Erythroblast (primary cell): ENCODE measurements at regions not wholly inside any gene's neighbourhood (a gene's known extent, or its start where the extent isn't known, plus 50 kb on each side); places are given as distances from the start of the nearest gene placed in this dataset.

Source experiments
- DNase-seq, 2 experiments: peaks; one replicate each; lab custom pipeline; 2025; lab: John Stamatoyannopoulos, UW
- GATA1 ChIP-seq: IDR thresholded peaks from 2 replicates; pipeline ENCODE4 v1.6.1; 2011; ENCODE audit warnings: low read depth, mild to moderate bottlenecking, control low read depth, low read length, moderate library complexity
- POLR2A ChIP-seq: IDR thresholded peaks from 2 replicates; pipeline ENCODE4 v1.6.1; 2011; ENCODE audit warnings: mild to moderate bottlenecking, low read length

GRCh38 chr11:30724274-30724673 lies 138.1 kb upstream of the MPPED2 start:
- TF ChIP-seq GATA1 = no peak
- TF ChIP-seq POLR2A = no peak
- DNase-seq = no peak

- no peak for TF ChIP-seq GATA1
- no peak for TF ChIP-seq POLR2A
Observed at GRCh38 chr11:30719371-30719770, 133.2 kb upstream of the MPPED2 start.

GRCh38 chr11:30717641-30718040 lies 131.5 kb upstream of the MPPED2 start:
- no peak for TF ChIP-seq GATA1
- no peak for TF ChIP-seq POLR2A

More at GRCh38 chr11:30719371-30719770, 133.2 kb upstream of the MPPED2 start:
- DNase-seq = no peak

GRCh38 chr11:30717009-30717408 lies 130.9 kb upstream of the MPPED2 start:
- TF ChIP-seq POLR2A (no peak), GATA1 (no peak)
- no peak for DNase-seq

More at GRCh38 chr11:30717641-30718040, 131.5 kb upstream of the MPPED2 start:
- no peak for DNase-seq

- TF ChIP-seq GATA1 (no peak), POLR2A (no peak)
- DNase-seq = no peak
Observed at GRCh38 chr11:30712749-30713148, 126.6 kb upstream of the MPPED2 start.

GRCh38 chr11:30710221-30710620 lies 124.1 kb upstream of the MPPED2 start:
- DNase-seq = no peak
- TF ChIP-seq GATA1 (no peak), POLR2A (no peak)

GRCh38 chr11:30707110-30707509 lies 121.0 kb upstream of the MPPED2 start:
- TF ChIP-seq POLR2A = no peak
- no peak for TF ChIP-seq GATA1
- DNase-seq = no peak

- DNase-seq = no peak
Observed at GRCh38 chr11:30705913-30706675, 119.9 kb upstream of the MPPED2 start.

GRCh38 chr11:30698425-30698824 lies 112.3 kb upstream of the MPPED2 start:
- DNase-seq = no peak
- TF ChIP-seq POLR2A (no peak), GATA1 (no peak)

More at GRCh38 chr11:30705913-30706675, 119.9 kb upstream of the MPPED2 start:
- no peak for TF ChIP-seq POLR2A
- no peak for TF ChIP-seq GATA1

GRCh38 chr11:30697032-30697431 lies 110.9 kb upstream of the MPPED2 start:
- DNase-seq = no peak
- no peak for TF ChIP-seq POLR2A
- no peak for TF ChIP-seq GATA1

- TF ChIP-seq POLR2A = no peak
- no peak for TF ChIP-seq GATA1
- no peak for DNase-seq
Observed at GRCh38 chr11:30684772-30685171, 98.6 kb upstream of the MPPED2 start.

GRCh38 chr11:30683176-30683575 lies 97.0 kb upstream of the MPPED2 start:
- no peak for TF ChIP-seq POLR2A
- no peak for TF ChIP-seq GATA1
- no peak for DNase-seq

- no peak for DNase-seq
- no peak for TF ChIP-seq GATA1
Observed at GRCh38 chr11:30666817-30667216, 80.7 kb upstream of the MPPED2 start.

- DNase-seq = no peak
- TF ChIP-seq GATA1 (no peak), POLR2A (no peak)
Observed at GRCh38 chr11:30665067-30665466, 78.9 kb upstream of the MPPED2 start.

GRCh38 chr11:30653606-30654005 lies 67.5 kb upstream of the MPPED2 start:
- DNase-seq = no peak
- no peak for TF ChIP-seq POLR2A
